SK-N-SH (cell line): ENCODE measurements at regions not wholly inside any gene's neighbourhood (a gene's known extent, or its start where the extent isn't known, plus 50 kb on each side); places are given as distances from the start of the nearest gene placed in this dataset.

Source experiments
- CHD2 ChIP-seq: fragments of 150-350 bp; IDR thresholded peaks from 2 replicates; pipeline ENCODE4 v1.6.1; 2018; ENCODE audit warnings: low read length; ENCODE audit not compliant: partially characterized antibody
- EZH2phosphoT487 ChIP-seq: fragments of 200-600 bp; sonication (generic); IDR thresholded peaks from 2 replicates; pipeline ENCODE4 v1.6.1; 2017; ENCODE audit warnings: low read depth, mixed run types, mild to moderate bottlenecking, antibody characterized with exemption, moderate library complexity, borderline replicate concordance
- FOXM1 ChIP-seq: IDR thresholded peaks from 2 replicates; pipeline ENCODE4 v1.4.0; 2012; ENCODE audit warnings: low read depth, mild to moderate bottlenecking
- GATA2 ChIP-seq: sonication (generic); formaldehyde crosslinking; IDR thresholded peaks from 2 replicates; pipeline ENCODE4 v1.5.0; 2020; ENCODE audit warnings: mild to moderate bottlenecking, missing genetic modification reagents
- NFIC ChIP-seq: IDR thresholded peaks from 2 replicates; pipeline ENCODE4 v1.4.0; 2012; ENCODE audit warnings: borderline replicate concordance
- RCOR1 ChIP-seq: fragments of 150-350 bp; IDR thresholded peaks from 2 replicates; pipeline ENCODE4 v1.6.1; 2017; ENCODE audit warnings: antibody characterized with exemption, low read length
- RFX5 ChIP-seq: IDR thresholded peaks from 2 replicates; pipeline ENCODE4 v1.6.1; 2012; ENCODE audit warnings: mild to moderate bottlenecking, improper control_type of control experiment, low read length
- SIN3A ChIP-seq: IDR thresholded peaks from 2 replicates; pipeline ENCODE4 v1.6.1; 2012; ENCODE audit warnings: low read depth, mild to moderate bottlenecking, low read length, moderate library complexity, borderline replicate concordance
- TF ChIP-seq, protein P1 (sequence below): fragments of 200-600 bp; sonication (generic); IDR thresholded peaks from 2 replicates; pipeline ENCODE4 v1.6.1; 2017; ENCODE audit warnings: antibody characterized with exemption, mild to moderate bottlenecking, moderate library complexity
- TF ChIP-seq, protein P2 (sequence below): IDR thresholded peaks from 2 replicates; pipeline ENCODE4 v1.4.0; 2012; ENCODE audit warnings: low read depth
- TF ChIP-seq, protein P3 (sequence below): fragments of 150-350 bp; IDR thresholded peaks from 2 replicates; pipeline ENCODE4 v1.6.1; 2017; ENCODE audit warnings: antibody characterized with exemption, low read length, low read depth, borderline replicate concordance
- TF ChIP-seq, protein P4 (sequence below): IDR thresholded peaks from 2 replicates; pipeline ENCODE4 v1.4.0; 2012; ENCODE audit warnings: low read depth, borderline replicate concordance

DNA sequence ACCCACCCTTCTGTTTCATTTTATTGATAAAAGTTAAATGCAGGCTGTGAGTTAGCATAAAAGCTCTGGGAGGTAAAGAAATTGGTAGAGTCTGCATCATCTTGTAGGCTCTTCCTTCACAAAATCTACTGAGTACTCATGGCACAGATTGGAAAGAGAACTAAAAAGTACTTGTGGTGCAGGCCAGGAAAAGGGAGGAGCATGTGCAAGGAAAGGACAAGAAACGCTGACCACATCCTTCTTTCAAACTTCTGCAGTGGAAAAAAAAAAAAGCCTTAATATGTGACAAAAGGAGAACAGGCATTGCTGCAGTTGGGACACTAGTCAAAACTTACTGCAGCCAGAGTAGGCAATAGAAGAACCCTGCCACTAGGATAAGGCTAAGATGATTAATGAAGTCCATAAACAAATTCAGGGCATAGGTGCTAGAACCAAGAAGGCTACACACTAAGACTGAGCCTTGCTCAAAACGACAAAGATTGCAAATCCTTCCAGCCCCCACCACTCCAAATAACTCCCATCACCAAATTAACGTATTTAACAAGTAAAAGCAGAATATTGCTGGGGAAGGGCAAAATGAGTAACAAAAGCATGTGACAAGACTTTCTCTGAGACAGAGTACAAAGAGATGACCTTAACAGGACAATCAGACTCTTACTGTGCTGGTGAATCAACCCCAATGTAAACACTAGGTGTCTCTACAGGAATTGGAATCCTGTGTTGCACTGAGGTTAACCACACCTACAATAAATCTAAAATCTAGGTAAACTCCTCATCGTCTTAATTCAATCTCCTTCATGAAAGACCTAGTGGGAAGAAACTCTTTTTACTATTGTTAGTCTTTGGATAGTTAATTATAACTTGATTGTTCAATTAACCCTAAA, 1024.8 kb downstream of the TLE1 start:
- TF ChIP-seq, protein P1, sequence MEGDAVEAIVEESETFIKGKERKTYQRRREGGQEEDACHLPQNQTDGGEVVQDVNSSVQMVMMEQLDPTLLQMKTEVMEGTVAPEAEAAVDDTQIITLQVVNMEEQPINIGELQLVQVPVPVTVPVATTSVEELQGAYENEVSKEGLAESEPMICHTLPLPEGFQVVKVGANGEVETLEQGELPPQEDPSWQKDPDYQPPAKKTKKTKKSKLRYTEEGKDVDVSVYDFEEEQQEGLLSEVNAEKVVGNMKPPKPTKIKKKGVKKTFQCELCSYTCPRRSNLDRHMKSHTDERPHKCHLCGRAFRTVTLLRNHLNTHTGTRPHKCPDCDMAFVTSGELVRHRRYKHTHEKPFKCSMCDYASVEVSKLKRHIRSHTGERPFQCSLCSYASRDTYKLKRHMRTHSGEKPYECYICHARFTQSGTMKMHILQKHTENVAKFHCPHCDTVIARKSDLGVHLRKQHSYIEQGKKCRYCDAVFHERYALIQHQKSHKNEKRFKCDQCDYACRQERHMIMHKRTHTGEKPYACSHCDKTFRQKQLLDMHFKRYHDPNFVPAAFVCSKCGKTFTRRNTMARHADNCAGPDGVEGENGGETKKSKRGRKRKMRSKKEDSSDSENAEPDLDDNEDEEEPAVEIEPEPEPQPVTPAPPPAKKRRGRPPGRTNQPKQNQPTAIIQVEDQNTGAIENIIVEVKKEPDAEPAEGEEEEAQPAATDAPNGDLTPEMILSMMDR = no peak
- TF ChIP-seq, protein P2, sequence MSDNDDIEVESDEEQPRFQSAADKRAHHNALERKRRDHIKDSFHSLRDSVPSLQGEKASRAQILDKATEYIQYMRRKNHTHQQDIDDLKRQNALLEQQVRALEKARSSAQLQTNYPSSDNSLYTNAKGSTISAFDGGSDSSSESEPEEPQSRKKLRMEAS = no peak
- TF ChIP-seq SIN3A (no peak), EZH2phosphoT487 (no peak), CHD2 (no peak), GATA2 (CRISPR knock-in tag) (no peak), RFX5 (no peak), RCOR1 (no peak), NFIC (no peak), FOXM1 (no peak)
- TF ChIP-seq, protein P3, sequence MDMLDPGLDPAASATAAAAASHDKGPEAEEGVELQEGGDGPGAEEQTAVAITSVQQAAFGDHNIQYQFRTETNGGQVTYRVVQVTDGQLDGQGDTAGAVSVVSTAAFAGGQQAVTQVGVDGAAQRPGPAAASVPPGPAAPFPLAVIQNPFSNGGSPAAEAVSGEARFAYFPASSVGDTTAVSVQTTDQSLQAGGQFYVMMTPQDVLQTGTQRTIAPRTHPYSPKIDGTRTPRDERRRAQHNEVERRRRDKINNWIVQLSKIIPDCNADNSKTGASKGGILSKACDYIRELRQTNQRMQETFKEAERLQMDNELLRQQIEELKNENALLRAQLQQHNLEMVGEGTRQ = no peak
- TF ChIP-seq, protein P4, sequence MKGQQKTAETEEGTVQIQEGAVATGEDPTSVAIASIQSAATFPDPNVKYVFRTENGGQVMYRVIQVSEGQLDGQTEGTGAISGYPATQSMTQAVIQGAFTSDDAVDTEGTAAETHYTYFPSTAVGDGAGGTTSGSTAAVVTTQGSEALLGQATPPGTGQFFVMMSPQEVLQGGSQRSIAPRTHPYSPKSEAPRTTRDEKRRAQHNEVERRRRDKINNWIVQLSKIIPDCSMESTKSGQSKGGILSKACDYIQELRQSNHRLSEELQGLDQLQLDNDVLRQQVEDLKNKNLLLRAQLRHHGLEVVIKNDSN = no peak
